HG03196 (cell line): ENCODE measurements at regions not wholly inside any gene's neighbourhood (a gene's known extent, or its start where the extent isn't known, plus 50 kb on each side); places are given as distances from the start of the nearest gene placed in this dataset.
A peak's percentile ranks its signal among the peaks of the same experiment; 100 is the strongest.

Experiments used
- ATAC-seq: cut with Tn5 transposase; IDR thresholded peaks from one replicate; pipeline ENCODE4 v1.9.1; 2021; ENCODE audit not compliant: unreplicated experiment

DNA sequence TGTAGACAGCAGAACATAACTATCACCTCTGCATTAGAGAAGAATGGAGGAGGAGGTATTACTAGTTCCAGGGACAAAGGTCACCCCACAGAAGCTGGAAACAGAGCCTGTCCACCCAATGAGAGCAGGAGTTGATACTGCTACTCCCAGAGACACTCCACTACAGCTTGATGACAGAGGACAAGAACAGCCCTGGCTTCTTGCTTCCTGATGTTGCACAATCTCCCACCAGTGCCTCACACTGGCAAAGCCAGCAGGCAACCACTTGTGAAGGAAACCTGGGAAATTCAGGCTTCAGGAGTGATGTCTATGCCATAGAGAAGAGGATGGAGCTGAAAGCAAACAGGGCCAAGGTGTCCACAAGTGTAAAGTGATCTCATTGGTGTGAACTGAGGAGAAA lies 78.0 kb upstream of the POU1F1 start:
- ATAC-seq, result no peak

- ATAC-seq, result no peak
These were observed 75.6 kb upstream of the POU1F1 start for GRCh38 chr3:87351937-87352336.

DNA sequence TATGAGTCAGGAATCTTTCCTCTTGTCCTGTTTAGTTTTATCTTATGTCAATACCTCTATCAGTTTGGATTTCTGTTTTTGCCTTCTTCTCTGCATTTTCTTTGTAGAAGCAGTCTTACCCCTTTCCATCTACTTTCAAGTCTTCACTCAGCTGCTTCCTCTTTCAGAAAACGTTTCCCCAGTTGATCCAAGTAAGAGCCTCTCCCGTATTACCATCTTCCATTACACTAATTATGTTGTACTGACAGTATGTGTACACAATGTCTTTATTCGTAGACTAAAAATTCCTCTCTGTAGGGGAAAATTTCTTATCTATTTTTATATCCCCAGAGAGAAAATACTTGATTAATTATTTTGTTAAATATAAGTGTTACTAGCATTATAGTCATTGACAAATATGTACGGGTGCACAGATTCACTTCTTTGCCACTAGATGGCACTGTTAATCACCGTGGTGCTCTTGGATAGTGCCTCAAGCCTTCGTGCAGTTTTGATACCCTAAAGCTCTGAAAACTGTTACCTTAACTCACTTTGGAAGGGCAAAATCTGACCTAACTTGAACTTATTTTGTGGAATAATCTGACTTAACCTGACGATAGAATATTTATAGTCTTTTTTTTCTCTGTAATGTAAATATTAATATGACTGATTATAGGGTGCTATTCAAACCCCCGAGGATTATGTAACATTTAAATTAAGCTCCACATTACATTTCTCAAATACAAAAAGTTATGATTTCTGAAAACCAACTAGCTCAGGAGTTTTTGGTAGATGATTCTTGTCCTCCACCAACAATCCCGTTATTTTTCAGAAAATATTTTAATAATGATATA lies 74.2 kb upstream of the POU1F1 start:
- peak; percentile 93 for ATAC-seq

- no peak for ATAC-seq
These were observed 73.4 kb upstream of the POU1F1 start for GRCh38 chr3:87349833-87350232.

GRCh38 chr3:87336761-87337160 lies 60.4 kb upstream of the POU1F1 start:
- no peak for ATAC-seq

GRCh38 chr3:87335931-87336330 lies 59.5 kb upstream of the POU1F1 start:
- no peak for ATAC-seq

GRCh38 chr3:87333393-87333892 lies 57.1 kb upstream of the POU1F1 start:
- peak; percentile 91 for ATAC-seq

DNA sequence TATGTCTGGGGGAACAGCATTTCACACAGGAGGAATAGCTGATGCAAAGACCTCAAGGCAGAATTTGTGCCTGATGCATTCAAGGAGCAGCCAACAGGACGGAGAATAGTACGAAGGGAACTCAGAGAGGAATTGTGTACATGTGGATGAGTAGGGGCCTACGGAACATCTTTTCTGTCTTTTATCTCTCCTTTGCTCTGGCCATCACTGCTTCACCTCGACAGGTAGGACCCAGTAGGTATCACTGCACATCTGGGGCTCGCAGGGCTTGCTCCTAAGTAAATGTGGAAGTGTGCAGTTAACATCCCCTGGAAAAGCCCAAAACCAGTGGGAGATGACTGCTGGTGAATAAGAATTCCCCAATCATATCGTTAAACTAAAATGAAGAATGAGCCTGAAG lies 56.4 kb upstream of the POU1F1 start:
- no peak for ATAC-seq

DNA sequence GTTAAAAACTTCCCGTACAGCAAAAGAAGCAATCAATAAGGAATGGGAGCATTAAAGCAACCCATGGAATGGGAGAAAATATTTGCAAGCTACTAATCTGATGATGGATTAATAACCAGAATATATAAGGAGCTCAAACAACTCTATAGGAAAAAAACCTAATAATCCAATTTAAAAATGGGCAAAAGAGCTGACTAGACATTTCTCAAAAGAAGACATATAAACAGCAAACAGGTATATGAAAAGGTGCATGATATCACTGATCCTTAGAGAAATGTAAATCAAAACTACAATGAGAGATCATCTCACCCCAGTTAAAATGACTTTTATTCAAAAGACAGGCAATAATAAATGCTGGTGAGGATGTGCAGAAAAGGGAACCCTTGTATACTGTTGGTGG lies 52.7 kb upstream of the POU1F1 start:
- no peak for ATAC-seq
